Activated naive CD8-positive, alpha-beta T cell treated with anti-CD3 and anti-CD28 coated beads, Interleukin-2, amount 50 U/mL, for 16 hours (primary cell): ENCODE measurements at regions not wholly inside any gene's neighbourhood (a gene's known extent, or its start where the extent isn't known, plus 50 kb on each side); places are given as distances from the start of the nearest gene placed in this dataset.

Experiments
- DNase-seq: peaks from one replicate; pipeline ENCODE4 v3.0.0-alpha.2; 2020; ENCODE audit warnings: low read depth, low spot score

DNA sequence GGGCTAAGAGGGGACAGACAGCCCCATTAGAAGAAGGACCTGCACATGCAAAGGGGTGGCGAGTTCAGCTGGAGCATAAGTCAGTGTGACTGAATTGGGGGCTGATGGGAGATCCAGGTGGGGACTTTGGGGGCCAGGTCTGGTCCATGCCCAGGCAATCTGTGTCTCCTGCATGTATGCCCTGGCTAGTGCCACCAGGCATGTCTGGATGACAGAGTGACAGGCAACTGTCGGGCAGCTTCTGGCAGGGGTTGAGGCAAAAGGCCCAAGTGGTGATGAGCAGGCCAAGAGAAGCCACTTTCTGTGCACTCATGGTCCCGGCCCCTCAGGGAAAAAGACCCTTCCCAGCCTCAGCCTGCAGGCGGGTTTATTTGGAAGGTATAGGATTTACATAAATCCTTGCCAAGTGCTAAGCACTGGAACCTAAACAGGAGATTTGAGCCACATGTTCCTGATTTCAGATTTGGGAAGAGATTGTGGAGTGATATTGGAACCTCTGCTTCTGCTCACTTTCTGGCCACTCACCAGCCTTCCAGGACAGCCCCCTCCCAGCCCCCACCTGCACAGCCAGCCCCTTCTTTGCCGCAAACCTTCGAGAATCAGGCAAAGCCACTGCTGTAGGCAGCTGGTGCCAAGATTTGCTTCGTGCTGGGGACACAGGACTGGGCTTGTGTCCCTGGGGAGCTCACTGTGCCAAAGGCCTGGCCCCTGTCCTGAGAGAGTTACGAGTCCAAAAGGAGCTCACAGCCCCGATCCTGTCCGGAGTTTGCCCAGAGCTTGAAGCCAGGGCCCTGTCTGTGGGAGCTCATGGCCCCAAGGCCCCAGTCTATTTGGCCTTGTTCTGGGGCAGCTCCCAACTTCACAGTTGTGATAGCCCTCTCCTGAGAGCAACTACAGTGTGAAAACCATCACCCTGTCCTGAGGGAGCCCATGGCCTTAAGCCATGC, 232.5 kb upstream of the RTL1 start:
- DNase-seq: no peak

DNA sequence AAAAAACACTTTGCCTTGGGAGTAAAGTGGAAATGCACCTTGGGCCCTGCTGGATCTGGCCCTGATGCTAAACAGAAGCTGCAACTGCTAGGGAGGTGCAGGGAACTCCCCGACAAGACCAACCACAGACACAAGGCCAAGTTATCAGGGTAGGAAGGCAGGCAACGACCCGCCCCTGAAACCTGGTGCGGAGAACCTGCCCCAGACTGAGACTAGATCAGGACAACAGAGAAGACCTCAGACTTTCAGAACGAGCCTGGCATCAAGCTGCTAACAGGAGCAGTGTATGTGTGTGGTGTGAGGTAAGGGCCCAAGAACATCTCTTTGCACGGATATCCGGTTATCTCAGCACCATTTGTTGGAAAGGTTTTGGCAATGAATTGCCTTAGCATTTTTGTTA, 233.7 kb upstream of the RTL1 start:
- DNase-seq: no peak

DNA sequence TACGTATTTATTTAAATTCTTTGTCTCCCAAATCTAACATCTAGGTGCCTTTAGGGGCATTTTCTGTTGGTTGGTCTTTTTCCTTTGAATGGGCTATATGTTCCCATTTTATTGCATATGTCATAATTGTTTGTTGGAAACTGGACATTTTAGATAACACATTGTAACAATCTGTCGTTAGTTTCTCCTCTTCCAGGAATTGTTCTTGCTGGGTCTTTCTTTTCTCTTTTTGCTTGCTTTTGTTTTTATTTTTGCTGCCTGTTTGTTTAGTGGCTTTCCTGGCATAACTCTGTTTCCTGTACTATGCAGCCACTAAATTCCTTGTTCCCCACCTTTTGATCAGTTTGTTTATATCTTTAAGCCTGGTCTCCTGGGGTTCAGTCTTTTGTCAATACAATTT, 244.3 kb upstream of the RTL1 start:
- DNase-seq: no peak

DNA sequence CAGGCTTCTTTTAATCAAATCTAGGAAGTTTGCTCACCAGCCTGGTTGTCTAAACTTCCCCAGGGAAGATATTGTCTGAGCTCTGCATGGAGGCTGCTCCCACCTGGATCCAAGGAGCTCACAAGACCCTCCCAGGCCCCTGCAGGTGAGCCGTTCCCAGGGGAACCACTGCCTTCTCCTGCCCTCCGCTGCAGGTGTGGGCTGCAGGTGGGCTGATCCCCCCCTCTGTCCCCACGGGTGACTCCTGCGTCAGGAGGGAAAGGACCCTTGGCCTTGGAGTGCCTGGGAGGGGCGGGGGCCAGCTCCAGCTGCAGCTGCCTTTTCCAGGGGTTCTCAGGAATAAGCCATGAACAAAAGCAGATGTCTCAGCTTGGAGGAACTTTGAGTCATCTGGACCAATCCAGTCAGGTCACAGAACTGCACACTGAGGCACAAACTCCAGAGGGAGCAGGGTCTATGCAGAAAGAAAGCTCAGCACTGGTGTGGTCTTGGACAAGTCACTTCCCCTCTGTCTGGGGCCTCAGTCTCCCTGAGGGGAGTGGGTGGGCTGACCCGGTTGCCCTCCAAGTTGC, 246.6 kb upstream of the RTL1 start:
- no peak for DNase-seq

DNA sequence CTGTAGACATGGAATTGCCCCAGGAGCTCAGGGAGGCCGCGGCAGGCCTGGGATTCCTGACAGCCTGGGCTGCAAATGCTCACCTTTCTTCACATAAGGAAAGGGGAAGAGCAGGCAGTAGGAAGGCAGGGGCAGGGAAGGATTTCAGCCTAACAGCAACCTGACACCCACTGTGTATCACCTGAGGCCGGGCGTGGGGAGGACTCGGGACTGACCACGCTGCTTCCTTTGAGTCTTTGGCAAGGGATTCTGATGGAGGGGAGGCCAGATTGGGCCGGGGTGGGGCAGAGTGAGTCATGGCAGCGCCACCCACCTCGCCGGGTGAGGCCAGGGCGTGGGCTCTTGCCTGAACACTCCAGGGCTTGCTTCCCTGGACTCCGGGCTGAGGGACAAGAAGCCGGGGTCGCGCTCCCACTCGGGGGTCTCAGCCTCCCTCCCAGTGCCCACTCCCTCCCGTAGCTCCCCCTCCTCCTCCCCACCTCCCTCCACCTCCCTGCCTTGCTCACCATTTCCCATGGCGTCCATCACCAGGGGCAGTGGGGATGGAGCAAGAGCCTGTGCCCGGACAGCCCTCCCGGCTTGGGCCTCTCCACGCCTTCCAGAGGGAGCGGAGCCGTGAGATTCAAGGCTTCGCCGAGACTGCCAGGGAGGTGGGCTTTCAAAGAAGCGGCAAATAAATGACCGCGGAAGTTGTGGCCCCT, 247.9 kb upstream of the RTL1 start:
- no peak for DNase-seq

DNA sequence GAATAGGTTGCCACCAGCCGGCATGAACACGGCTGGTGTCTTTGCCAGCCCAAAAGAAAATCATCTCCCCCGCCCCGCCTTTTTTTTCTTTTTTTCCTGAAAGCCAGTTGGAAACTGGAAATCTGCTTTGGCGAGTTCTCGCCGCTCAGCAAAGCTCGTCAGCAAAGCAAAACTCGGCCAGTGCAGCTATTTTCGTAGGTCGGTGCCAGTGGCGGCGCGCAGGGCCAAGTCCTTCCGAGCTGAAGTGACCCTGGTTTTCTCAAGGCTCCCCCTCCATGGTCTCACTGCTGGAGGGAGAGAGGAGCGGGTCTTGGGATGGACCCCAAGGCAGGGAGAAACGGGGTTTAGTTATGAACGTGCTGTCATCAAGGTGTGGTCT, 248.4 kb upstream of the RTL1 start:
- no peak for DNase-seq

DNA sequence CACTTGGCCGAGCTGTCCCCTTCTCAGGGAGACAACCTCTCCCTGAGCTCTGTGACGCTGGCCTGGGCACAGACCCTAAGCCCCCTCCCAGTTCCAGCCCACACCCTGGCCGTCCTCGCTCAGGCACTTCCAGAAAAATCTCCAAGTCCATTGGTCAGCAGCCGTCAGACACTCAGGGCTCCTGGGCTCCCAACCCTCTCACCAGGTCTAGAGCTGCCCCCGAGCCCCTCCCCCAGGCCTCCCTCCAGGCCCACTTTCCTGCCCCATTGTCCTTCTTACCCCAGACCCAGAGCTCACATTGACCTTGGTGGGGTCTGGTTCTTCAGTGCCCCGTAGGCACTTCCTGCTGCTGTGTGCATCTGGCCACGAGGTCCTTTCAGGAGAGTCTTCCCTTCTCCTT, 249.3 kb upstream of the RTL1 start:
- no peak for DNase-seq

DNA sequence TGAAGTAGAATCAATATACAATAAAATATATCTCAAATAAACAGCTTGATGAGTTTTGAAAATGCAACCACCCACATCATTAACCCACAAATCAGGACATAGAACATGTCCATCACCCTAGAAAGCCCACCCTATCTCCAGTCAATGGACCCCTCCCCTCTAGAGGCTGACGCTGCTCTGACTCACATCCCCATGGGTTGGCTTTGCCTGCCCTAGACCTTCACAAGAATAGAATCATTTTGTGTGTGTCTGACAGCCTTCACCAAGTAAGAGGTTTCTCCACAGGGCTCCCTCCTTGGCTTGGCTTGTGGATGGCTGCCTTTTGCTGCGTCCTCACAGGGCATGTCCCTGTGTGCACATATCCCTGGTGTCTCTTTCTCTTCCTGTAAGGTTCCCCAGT, 250.2 kb upstream of the RTL1 start:
- no peak for DNase-seq

DNA sequence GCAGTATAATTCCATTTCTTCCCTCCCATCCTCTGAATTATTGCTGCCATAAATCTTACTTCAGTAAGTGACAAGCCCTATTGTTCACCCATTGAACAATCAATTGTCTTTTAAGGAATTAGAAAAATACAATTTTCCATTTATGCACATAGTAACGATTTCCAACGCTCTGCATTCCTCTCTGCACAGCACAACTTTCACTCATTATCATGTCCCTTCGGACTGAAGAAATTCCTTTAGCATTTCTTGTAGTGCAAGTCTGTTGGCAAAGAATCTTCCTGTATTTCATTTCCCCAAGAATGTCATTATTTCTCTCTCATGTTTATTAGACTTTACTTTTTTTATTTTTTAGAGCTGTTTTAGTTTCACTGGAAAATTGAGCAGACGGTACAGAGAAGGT, 252.1 kb upstream of the RTL1 start:
- no peak for DNase-seq

DNA sequence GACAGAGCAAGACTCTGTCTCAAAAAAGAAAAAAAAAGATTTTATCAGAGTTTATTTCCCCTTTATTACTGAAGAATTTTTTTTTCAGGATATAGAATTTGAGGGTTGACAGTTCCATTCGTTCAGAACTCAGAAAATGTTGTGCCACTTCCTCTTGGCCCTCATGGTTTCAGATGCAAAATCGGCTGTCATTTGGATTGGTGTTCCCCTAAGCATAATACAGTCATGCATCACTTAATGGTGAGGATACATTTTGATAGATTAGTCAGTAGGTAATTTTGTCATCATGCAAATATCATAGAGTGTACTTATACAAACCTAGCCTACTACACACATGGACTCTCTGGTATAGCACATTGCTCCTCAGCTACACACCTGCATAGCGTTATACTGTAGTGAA, 263.9 kb upstream of the RTL1 start:
- no peak for DNase-seq

DNA sequence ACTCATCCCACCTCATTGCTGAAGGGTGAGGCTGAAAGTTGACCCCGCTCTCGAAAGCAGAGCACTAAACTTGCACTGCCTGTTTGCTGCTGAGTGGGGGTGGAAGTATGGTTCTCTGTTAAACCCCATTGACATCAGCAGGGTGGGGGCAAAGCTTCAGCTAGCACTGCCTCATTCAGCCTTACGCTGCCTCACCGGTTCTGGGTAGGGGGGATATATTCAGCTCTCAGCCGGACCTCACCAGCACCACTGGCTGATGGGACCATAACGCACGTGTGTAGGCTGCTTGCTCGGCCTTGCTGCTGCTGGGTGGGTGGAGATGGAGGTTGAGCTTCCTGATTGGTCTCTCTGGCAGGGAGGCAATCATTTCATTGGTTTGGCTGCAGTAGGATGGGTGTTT, 265.7 kb upstream of the RTL1 start:
- no peak for DNase-seq

DNA sequence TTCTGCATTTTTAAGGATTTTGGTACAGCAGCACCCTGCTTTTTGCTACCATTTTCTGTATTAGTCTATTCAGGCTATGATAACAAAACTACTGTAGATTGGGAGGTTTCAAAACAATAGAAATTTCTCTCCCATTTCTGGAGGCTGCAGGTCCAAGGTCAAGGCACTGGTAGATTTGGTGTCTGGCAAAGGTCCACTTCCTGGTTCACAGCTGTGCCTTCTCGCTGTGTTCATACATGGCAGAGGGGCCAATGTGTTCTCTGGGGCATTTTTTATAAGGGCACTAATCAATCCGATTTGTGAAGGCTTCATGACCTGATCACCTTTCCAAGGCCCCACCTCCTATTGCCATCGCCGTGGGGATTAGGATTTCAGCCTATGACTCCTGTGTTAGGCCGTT, 268.1 kb upstream of the RTL1 start:
- DNase-seq: no peak

DNA sequence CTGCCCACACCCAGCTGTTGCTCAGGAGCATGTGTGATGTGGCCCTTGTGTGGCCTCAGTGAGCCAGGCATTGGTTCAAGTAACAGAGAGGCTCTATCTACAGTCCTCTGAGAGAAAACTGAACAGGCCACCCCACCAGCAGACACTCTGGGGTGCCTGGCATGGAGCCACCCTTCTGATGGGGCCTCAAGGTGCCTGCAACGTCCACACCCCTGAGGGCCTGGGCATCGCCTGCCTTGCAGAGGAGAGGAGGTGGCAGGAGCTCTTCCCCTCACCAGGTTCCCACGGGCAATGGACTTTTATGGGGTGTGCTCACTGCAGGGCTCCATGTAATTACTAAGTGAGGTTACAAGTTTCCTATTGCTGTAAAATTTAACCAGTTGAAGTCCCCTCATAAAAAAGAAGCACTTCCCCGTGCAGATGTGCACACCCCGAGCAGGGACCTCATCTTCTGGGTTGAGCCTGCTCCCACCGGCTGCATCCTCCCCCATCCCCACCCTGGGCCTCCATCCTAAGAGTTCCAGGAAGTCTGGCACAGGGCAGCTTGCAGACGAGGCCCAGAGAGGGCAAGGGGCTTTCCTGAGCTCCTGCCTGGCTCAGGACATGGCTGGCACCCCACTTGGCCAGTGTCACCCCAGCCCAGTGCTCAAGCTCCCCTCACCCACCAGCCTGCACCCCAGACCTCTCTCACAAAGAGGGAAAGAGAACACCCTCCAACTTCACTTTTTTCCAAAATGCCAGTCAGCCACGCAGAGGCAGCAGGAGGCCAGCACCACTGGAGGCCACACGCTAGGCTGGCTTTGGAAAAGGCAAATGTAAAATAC, 270.4 kb upstream of the RTL1 start:
- DNase-seq: no peak

DNA sequence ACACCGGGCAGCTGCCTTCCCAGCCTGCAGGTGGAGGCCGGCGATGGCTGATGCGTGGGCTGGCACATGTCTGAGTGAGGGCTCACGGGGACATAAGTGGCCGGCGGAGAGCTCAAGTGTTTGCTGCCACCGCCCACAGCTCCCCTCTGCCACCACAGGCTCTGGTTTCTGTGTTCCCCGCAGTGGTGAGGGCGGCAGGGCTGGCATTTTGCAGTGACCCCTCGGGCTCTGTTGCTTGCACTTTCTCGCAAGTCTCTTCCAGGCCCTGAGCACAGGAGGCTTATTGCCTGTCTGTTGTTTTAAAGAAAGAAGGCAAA, 271.0 kb upstream of the RTL1 start:
- no peak for DNase-seq

DNA sequence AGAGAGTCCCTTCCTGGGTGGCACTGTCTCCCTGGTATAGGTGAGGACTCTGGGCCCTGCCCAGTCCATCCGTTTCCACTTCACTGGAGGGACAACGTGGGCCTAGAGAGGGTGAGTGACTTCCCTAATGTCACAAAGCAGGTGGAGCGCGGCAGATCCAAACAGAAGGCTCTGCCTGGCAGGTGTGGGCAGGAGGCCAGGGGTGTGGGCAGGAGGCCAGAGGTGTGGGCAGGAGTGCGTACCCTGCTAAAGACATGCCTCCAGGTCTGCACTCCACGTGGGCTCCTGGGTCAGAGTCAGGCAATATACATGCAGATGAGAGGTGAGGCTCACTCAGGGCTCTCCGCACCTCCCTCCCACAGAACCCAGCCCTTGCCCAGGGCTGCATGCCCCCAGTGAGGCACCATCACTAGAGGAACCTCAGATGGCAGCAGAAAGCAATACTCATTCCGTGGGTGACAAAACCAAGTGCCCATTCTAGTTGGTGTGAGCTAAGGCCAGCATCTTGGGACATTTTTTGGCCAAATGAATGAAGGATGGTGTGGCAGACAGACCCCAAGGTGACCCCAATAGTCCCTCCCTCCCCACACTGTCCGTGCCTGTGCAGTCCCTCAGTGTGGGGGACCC, 271.6 kb upstream of the RTL1 start:
- DNase-seq: no peak

DNA sequence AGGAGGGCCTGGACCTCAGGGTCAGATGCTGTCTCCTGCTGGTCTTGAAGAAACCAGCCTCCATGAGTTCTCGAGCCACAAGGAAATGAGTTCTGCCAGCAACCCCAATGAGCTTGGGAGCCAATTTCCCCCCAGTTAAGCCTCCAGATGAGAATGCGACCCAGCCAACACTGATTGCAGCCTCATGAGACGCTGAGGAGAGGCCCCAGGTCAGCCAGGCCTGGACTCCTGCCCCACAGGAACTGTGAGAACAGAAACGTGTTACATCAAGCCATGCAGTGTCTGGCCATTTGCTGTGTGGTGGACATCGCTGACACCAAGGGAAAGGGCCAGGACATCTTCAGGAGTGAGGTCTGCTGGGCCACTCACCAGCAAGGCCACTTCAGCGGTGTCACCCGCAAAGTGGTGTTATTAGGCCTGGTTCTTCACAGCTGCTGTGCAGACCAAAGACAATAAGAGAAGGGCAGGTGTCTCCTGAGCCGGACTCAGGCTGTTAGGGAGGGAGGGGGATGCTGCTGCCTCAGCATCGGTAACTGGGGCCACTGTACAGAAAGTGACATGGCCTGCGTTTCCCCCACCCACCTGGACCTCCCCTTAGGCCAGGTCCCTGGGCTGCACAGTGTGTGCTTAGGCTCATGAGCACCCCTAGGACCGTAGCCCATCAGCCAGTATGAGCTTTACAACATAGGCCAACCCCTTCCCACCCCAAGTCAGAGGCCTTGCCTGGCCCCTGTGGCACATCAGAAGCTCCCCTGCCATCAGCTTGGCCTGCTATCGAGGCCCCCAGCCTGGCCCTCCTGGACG, 272.4 kb upstream of the RTL1 start:
- no peak for DNase-seq

DNA sequence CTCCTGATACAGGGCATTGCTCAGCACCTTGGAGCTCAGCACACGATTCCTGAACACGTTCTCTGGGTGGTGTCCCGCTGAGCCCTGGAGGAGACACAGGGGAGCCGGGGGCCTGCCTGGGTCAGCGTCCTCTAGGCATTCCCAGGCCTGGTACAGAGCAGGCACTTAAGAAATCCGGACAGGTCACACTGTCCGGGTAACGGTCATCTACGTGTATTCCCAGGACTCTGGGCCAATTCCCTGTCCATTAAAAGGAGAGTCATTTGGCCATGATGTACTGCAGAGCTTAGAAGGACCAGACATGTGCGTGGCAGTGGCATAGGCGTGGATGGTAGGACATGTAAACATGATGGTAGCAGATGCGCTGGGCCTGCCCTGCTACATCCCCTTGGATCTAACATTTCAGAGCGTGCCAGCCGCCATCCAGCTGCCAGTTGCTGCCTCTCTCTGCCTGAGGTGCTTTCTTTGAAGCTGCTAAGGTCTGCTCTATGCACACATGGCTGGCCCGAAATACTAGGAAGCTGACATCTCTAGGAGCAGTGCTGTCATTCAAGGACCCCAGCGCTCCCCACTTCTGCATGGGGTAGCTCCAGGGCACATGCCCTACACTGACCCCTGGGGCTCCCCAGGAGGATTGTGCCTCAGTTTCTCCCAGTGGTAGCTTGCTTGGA, 273.1 kb upstream of the RTL1 start:
- DNase-seq: no peak

DNA sequence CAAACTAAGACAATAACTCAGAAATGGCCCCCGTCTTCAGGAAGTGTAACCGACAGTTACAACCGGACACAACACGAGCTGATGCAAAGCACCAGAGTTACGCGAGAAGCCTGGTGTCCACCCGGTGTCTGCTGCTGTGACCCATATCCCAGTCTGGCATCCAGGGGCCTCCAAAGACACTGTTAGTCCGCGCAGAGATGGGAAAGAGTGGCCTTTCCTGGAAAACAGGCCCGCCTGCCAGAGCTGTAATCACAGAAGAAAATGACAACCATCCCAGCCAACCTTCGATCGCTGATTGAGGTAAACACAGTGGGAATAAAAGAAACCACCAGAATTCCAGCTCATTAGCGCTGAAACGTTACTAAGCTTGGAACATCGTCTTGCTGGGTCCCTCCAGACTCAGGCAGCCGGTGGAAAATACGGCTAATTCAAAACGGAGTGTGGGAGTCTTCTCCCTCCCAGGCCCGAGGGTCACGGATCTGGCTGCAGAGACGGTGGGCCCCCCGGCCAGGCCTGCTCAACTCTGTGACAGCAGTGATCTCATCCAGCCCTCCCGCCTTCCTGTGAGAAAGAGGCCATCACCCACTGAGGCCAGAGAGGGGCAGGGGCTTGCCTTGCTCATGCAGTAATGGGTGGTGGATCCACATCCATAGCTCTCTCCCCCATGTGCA, 273.9 kb upstream of the RTL1 start:
- no peak for DNase-seq

DNA sequence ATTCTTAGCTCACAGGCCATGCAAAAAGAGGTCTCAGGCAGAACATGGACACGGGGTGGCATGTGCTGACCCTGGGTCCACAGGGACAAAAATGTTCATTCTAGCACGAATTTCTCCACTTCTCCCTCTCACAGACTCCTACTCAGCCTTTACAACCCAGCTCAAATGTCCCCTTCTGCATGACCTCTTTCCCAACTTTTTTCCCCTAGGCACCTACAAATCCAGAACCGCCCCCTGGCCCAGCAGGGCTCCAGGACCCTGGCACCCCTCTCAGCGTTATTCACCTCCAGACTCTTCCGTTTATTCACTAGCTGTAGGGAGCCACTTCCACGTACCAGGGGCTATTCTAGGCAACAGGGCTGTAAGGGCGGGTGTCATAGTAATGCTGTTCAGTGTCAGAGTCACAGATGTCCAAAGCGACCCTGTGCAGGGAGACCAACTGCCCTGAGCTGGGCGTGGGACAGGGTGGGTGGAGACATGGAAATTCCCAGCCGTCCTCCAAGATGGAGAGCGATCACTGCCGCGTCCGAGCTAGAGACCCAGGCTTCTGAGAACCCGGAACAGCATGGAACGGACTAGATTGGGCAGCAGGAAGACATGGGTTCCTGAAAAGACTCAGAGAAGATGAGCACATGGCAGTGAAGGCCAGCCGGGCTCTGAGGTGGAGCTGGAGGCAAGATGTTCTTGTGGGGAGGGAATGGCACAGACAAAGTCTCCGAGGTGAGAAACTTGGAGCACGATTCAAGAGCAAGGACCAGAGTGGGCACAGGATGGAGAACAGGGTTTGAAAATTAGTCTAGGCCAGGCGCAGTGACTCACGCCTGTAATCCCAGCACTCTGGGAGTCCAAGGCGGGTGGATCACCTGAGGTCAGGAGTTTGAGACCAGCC, 274.9 kb upstream of the RTL1 start:
- DNase-seq: no peak
